ENCODE measurements at regions not wholly inside any gene's neighbourhood (a gene's known extent, or its start where the extent isn't known, plus 50 kb on each side); places are given as distances from the start of the nearest gene placed in this dataset.

DNA sequence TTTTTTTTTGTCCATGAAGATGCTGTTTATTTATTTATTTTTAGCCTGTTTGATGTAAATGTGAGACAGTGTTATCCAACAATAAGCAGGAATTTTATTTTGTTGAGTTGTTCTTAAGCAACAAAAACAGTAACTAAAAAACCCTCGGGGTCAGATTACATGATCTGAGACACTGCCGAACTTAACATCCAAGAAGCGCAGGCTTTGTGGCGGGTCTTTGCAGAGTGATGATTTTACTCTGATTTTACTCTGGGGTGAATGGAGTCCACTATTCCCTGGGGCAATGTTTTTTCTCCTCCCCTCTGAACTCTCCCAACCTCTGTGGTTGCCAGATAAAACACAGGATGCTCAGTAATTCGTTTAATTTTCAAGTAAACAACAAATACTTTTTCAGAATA lies 450.1 kb upstream of the B3GAT1 start:
- Histone ChIP-seq H3K9ac (ENCODE audit: extremely low read depth, insufficient read length, low read length) (no peak overlapping the region), H3K4me1 (ENCODE audit: insufficient read depth, low read length) (no peaks in the 10 kb centered on the region), H3K14ac (ENCODE audit: insufficient read depth, low read length) (no peak overlapping the region), H2BK5ac (ENCODE audit: insufficient read length, low read length) (no peak overlapping the region), H4K5ac (ENCODE audit: insufficient read length, low read depth, low read length) (no peak overlapping the region), H2BK15ac (ENCODE audit: low read depth, low read length) (no peak overlapping the region), H2AFZ (ENCODE audit: low read length) (no peak overlapping the region), H3K18ac (ENCODE audit: insufficient read length, low read depth, low read length) (no peak overlapping the region), H4K8ac (replicated peaks; ENCODE audit: insufficient read length, low read depth, low read length) (no peak overlapping the region), H3K27me3 (ENCODE audit: insufficient read depth, low read length) (no peaks in the 10 kb centered on the region), H3K23me2 (ENCODE audit: insufficient read length, low read depth, low read length, poor library complexity, severe bottlenecking) (no peaks in the 10 kb centered on the region), H2BK12ac (ENCODE audit: insufficient read length, low read depth, low read length) (no peak overlapping the region), H3K23ac (ENCODE audit: insufficient read length, low read depth, low read length) (no peak overlapping the region), H2BK120ac (ENCODE audit: low read depth, low read length, poor library complexity, severe bottlenecking) (no peak overlapping the region), H3K9me3 (ENCODE audit: control insufficient read depth, low read depth, low read length) (no peaks in the 10 kb centered on the region), H2AK5ac (ENCODE audit: insufficient read length, low read length) (no peak overlapping the region), H4K20me1 (ENCODE audit: control insufficient read depth, insufficient read depth, insufficient read length) (no peaks in the 10 kb centered on the region), H3K79me2 (ENCODE audit: insufficient read depth, low read length) (no peaks in the 10 kb centered on the region), H2BK20ac (ENCODE audit: low read depth, low read length, poor library complexity, severe bottlenecking) (no peak overlapping the region), H3K79me1 (ENCODE audit: insufficient read depth, low read depth, low read length, poor library complexity, severe bottlenecking) (no peaks in the 10 kb centered on the region), H4K91ac (ENCODE audit: insufficient read length, low read depth, low read length) (no peak overlapping the region), H3K56ac (ENCODE audit: insufficient read length, low read depth, low read length) (no peak overlapping the region), H3K4ac (ENCODE audit: low read depth, low read length) (no peak overlapping the region), H3K4me2 (ENCODE audit: insufficient read depth, insufficient read length, low read length) (no peak overlapping the region), H3K27ac (ENCODE audit: insufficient read length, low read depth, low read length) (no peak overlapping the region), H3T11ph (ENCODE audit: low read length) (no peak overlapping the region)
- Mint-ChIP-seq H3K9me3 (peaks cover 0 to 2% of the 10 kb centered on the region in 2 experiments; a peak in 3 of 5 replicates), H3K27me3 (ENCODE audit: low read depth) (peaks cover 3% of the 10 kb centered on the region), H3K4me3 (no peak overlapping the region), H3K36me3 (ENCODE audit: insufficient read depth in 1 of 3, low read depth in 3 of 3) (no peaks in the 10 kb centered on the region), H3K4me1 (peaks cover 6 to 7% of the 10 kb centered on the region in 2 experiments; a peak in 3 of 4 replicates), H3K27ac (no peak overlapping the region)
- TF ChIP-seq, protein P1, sequence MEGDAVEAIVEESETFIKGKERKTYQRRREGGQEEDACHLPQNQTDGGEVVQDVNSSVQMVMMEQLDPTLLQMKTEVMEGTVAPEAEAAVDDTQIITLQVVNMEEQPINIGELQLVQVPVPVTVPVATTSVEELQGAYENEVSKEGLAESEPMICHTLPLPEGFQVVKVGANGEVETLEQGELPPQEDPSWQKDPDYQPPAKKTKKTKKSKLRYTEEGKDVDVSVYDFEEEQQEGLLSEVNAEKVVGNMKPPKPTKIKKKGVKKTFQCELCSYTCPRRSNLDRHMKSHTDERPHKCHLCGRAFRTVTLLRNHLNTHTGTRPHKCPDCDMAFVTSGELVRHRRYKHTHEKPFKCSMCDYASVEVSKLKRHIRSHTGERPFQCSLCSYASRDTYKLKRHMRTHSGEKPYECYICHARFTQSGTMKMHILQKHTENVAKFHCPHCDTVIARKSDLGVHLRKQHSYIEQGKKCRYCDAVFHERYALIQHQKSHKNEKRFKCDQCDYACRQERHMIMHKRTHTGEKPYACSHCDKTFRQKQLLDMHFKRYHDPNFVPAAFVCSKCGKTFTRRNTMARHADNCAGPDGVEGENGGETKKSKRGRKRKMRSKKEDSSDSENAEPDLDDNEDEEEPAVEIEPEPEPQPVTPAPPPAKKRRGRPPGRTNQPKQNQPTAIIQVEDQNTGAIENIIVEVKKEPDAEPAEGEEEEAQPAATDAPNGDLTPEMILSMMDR (conservative IDR thresholded peaks at IDR 0.05), result no peak
- no CpG with 5 or more reads among the region's 5 CpGs for WGBS (ENCODE audit: extremely low coverage, insufficient read length, low lambda C conversion rate)
- DNase-seq, result no peak
